ENCODE measurements at regions not wholly inside any gene's neighbourhood (a gene's known extent, or its start where the extent isn't known, plus 50 kb on each side); places are given as distances from the start of the nearest gene placed in this dataset.

DNA sequence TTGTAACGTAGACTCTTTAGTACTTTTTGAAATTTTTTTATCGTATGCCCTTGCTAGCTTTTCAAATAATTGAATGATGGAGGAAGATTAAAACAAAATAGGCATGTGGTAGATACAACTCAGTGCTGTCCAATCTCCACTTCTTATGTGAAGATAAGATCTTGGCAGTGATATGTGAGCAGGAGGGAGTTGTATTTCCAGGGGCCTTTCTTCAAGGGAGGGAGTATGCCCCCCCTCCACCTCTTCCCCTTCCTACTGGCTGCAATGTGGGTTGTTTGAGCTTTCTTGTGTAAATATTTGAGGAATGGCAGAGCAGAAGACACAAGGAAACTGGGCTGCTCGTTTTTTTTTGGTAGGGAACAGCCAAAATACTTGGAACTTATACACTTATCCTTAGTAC lies 374.9 kb downstream of the PSAT1 start:
- DNase-seq, result no peak
- H3K27ac Mint-ChIP-seq, result no peak overlapping the region
- no peaks in the 10 kb centered on the region for H3K4me1 ChIP-seq (ENCODE audit: insufficient read depth, low read length)
- H3K9me3 ChIP-seq (ENCODE audit: low read length), result no peaks in the 10 kb centered on the region
- no peak overlapping the region for H3K4me3 Mint-ChIP-seq
- ChIA-PET CTCF (no interaction called here), POLR2A (no interaction called here)
- H3K27ac ChIP-seq (ENCODE audit: low read depth, low read length), result no peak overlapping the region
- H3K27me3 ChIP-seq (ENCODE audit: insufficient read depth, low read length, poor library complexity, severe bottlenecking), result no peaks in the 10 kb centered on the region
- no peaks in the 10 kb centered on the region for H3K27me3 Mint-ChIP-seq
- H3K36me3 ChIP-seq (ENCODE audit: insufficient read depth, low read length), result no peaks in the 10 kb centered on the region
- peaks cover 0 to 12% (median 6%) of the 10 kb centered on the region in 5 donors for H3K9me3 Mint-ChIP-seq
- H3K4me3 ChIP-seq (ENCODE audit: low read length), result no peak overlapping the region
- no peaks in the 10 kb centered on the region for H3K36me3 Mint-ChIP-seq
- H3K4me1 Mint-ChIP-seq, result no peaks in the 10 kb centered on the region

DNA sequence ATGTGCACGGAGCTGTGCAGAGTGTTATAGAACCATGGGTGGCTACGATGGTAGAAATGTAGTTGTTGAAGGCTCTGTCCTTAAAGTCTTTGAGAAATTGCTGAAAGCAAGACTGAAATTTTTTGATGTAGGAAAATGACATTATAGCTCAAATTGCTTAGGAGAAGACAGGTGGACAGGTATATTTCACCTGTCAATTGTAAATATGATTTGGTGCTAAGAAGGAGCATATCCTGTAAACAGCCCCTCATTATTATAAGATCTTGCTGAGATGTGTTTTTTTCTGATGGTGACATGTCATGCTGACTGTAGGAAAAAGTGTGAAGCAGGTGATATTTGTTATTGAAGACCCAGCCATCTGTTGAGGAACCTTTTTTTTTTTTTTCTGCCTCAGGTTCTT lies 377.9 kb downstream of the PSAT1 start:
- no peaks in the 10 kb centered on the region for H3K36me3 ChIP-seq (ENCODE audit: insufficient read depth, low read length)
- H3K9me3 ChIP-seq (ENCODE audit: low read length), result no peaks in the 10 kb centered on the region
- no peaks in the 10 kb centered on the region for H3K27me3 ChIP-seq (ENCODE audit: insufficient read depth, low read length, poor library complexity, severe bottlenecking)
- Mint-ChIP-seq H3K4me3 (no peak overlapping the region), H3K36me3 (no peaks in the 10 kb centered on the region), H3K27me3 (no peaks in the 10 kb centered on the region), H3K9me3 (peaks cover 0 to 4% (median 2%) of the 10 kb centered on the region in 5 donors), H3K27ac (no peak overlapping the region), H3K4me1 (no peaks in the 10 kb centered on the region)
- ChIA-PET CTCF (no interaction called here), POLR2A (no interaction called here)
- H3K4me1 ChIP-seq (ENCODE audit: insufficient read depth, low read length), result no peaks in the 10 kb centered on the region
- H3K27ac ChIP-seq (ENCODE audit: low read depth, low read length), result no peak overlapping the region
- H3K4me3 ChIP-seq (ENCODE audit: low read length), result no peak overlapping the region
- DNase-seq, result no peak

DNA sequence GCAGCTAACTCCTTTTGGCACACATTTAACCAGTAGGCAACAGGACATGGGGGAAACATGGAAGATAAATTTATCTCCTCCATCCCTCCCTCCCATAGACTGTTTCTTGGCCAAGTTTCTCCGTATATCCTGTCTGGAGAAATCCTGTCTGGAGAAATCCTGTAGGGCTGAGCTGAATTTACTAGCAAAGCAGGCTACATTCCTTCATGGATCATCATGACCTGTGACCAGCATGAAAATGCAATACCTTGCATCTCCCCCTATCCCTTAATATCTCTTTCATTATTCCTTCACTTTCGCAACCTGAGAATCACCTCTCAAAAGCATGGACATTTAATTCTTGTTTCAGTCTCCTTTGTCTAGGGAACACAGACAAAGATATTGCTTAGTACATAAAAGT lies 379.1 kb downstream of the PSAT1 start:
- Histone ChIP-seq H3K4me1 (ENCODE audit: insufficient read depth, low read length) (no peaks in the 10 kb centered on the region), H3K36me3 (ENCODE audit: insufficient read depth, low read length) (no peaks in the 10 kb centered on the region), H3K27ac (ENCODE audit: low read depth, low read length) (no peak overlapping the region), H3K9me3 (ENCODE audit: low read length) (no peaks in the 10 kb centered on the region), H3K27me3 (ENCODE audit: insufficient read depth, low read length, poor library complexity, severe bottlenecking) (no peaks in the 10 kb centered on the region), H3K4me3 (ENCODE audit: low read length) (no peak overlapping the region)
- Mint-ChIP-seq H3K27ac (no peak overlapping the region), H3K27me3 (no peaks in the 10 kb centered on the region), H3K4me1 (no peaks in the 10 kb centered on the region), H3K4me3 (no peak overlapping the region), H3K9me3 (peaks cover 0 to 4% (median 2%) of the 10 kb centered on the region in 5 donors), H3K36me3 (no peaks in the 10 kb centered on the region)
- DNase-seq, result no peak
- ChIA-PET CTCF (no interaction called here), POLR2A (no interaction called here)

DNA sequence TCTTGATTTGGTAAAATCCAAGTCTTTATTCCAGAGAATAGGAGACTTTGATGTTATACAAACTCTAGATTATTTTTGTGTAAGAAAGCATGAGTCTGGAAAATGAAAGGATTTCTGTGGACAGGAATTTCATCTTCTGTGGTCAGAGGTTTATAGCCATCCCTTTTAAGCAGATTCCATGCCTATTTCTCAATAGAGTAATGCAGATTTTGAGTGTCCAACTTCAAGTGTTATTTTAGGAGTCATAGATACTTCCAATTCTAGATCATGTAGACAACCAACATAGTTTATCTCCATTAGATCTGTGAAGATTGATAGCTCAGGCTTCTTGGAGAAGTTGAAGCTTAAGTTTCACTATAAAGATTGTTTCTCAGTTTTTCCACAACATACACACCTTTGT lies 379.7 kb downstream of the PSAT1 start:
- Histone ChIP-seq H3K9me3 (ENCODE audit: low read length) (no peaks in the 10 kb centered on the region), H3K27ac (ENCODE audit: low read depth, low read length) (no peak overlapping the region), H3K4me1 (ENCODE audit: insufficient read depth, low read length) (no peaks in the 10 kb centered on the region), H3K4me3 (ENCODE audit: low read length) (no peak overlapping the region), H3K27me3 (ENCODE audit: insufficient read depth, low read length, poor library complexity, severe bottlenecking) (no peaks in the 10 kb centered on the region), H3K36me3 (ENCODE audit: insufficient read depth, low read length) (no peaks in the 10 kb centered on the region)
- no peak for DNase-seq
- Mint-ChIP-seq H3K27me3 (no peaks in the 10 kb centered on the region), H3K9me3 (peaks cover 0 to 4% (median 2%) of the 10 kb centered on the region in 5 donors), H3K36me3 (no peaks in the 10 kb centered on the region), H3K4me3 (no peak overlapping the region), H3K4me1 (no peaks in the 10 kb centered on the region), H3K27ac (no peak overlapping the region)
- CTCF ChIA-PET, result no interaction called here
- POLR2A ChIA-PET, result no interaction called here

DNA sequence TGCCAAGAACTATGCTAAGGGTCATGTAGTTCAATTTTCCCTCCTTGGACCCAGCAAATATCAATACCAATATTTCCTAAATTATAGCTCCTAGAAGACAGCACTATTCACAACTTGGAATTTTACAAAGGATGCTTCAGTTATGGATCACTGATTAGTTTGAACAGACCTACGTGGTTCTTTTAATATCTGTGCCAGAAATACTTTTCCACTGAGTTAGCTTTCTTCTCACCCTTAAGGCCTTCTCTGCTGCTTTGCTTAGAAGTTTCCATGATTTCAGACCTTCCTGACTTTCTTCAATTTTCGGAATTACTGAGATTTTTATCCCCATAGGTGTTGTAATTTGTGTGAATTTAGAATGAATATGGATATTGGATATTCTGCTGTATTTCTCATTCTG lies 380.4 kb downstream of the PSAT1 start:
- no peaks in the 10 kb centered on the region for H3K4me1 Mint-ChIP-seq
- Histone ChIP-seq H3K27me3 (ENCODE audit: insufficient read depth, low read length, poor library complexity, severe bottlenecking) (no peaks in the 10 kb centered on the region), H3K4me3 (ENCODE audit: low read length) (no peak overlapping the region), H3K36me3 (ENCODE audit: insufficient read depth, low read length) (no peaks in the 10 kb centered on the region), H3K9me3 (ENCODE audit: low read length) (no peaks in the 10 kb centered on the region), H3K27ac (ENCODE audit: low read depth, low read length) (no peak overlapping the region), H3K4me1 (ENCODE audit: insufficient read depth, low read length) (no peaks in the 10 kb centered on the region)
- H3K27me3 Mint-ChIP-seq, result no peaks in the 10 kb centered on the region
- POLR2A ChIA-PET, result no interaction called here
- DNase-seq, result no peak
- CTCF ChIA-PET, result no interaction called here
- no peak overlapping the region for H3K27ac Mint-ChIP-seq
- no peak overlapping the region for H3K4me3 Mint-ChIP-seq
- H3K9me3 Mint-ChIP-seq, result peaks cover 0 to 4% (median 2%) of the 10 kb centered on the region in 5 donors
- no peaks in the 10 kb centered on the region for H3K36me3 Mint-ChIP-seq

DNA sequence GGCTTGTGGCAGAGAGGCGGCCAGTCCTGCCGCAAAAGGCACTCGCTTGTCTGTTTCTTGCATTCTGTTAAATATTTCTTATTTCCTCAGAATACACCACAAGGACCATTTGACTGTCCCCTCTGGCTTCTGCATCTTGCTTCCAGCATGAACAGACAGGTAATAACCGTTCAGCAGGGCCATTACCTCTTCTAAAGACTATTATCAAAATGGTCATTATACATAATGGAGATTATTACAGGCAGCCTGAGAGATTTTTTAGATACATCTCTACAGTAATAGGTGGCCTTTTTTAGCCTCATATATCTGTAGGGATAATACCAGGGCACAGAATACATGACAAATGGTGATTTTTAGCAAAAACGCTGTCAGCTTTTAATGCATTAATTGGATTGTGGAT lies 382.0 kb downstream of the PSAT1 start:
- no peaks in the 10 kb centered on the region for H3K4me1 Mint-ChIP-seq
- Histone ChIP-seq H3K27me3 (ENCODE audit: insufficient read depth, low read length, poor library complexity, severe bottlenecking) (no peaks in the 10 kb centered on the region), H3K36me3 (ENCODE audit: insufficient read depth, low read length) (no peaks in the 10 kb centered on the region), H3K4me3 (ENCODE audit: low read length) (no peak overlapping the region), H3K27ac (ENCODE audit: low read depth, low read length) (no peak overlapping the region), H3K9me3 (ENCODE audit: low read length) (no peaks in the 10 kb centered on the region), H3K4me1 (ENCODE audit: insufficient read depth, low read length) (no peaks in the 10 kb centered on the region)
- ChIA-PET CTCF (no interaction called here), POLR2A (no interaction called here)
- H3K36me3 Mint-ChIP-seq, result no peaks in the 10 kb centered on the region
- DNase-seq, result no peak
- no peak overlapping the region for H3K27ac Mint-ChIP-seq
- H3K9me3 Mint-ChIP-seq, result peaks cover 0 to 10% (median 2%) of the 10 kb centered on the region in 5 donors
- H3K4me3 Mint-ChIP-seq, result no peak overlapping the region
- no peaks in the 10 kb centered on the region for H3K27me3 Mint-ChIP-seq

DNA sequence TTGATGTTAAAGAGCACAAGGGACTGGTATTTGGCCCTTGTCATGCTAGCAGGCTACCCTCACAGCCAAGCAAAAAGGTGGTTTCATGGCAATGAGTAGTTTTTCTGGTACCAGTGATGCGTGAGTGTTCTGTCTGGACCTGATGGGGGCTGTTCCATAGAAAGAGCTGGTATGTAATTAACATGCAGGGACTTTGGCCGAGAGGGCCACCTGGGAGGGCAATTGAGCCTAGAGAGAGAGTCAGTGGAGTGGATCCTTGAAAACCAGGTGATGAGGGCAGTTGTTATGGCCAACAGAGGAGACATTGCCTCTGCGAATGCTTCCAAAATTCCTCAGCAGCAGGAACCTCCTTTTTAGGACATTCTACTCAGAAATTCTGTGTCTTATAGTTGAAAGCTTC lies 383.3 kb downstream of the PSAT1 start:
- CTCF ChIA-PET, result no interaction called here
- Histone ChIP-seq H3K27ac (ENCODE audit: low read depth, low read length) (no peak overlapping the region), H3K9me3 (ENCODE audit: low read length) (no peaks in the 10 kb centered on the region), H3K27me3 (ENCODE audit: insufficient read depth, low read length, poor library complexity, severe bottlenecking) (no peaks in the 10 kb centered on the region), H3K4me3 (ENCODE audit: low read length) (no peak overlapping the region), H3K4me1 (ENCODE audit: insufficient read depth, low read length) (no peaks in the 10 kb centered on the region), H3K36me3 (ENCODE audit: insufficient read depth, low read length) (no peaks in the 10 kb centered on the region)
- peaks cover 0 to 7% (median under 1%) of the 10 kb centered on the region in 5 donors for H3K9me3 Mint-ChIP-seq
- DNase-seq, result no peak
- H3K4me1 Mint-ChIP-seq, result no peaks in the 10 kb centered on the region
- no peaks in the 10 kb centered on the region for H3K36me3 Mint-ChIP-seq
- H3K27ac Mint-ChIP-seq, result no peak overlapping the region
- H3K27me3 Mint-ChIP-seq, result no peaks in the 10 kb centered on the region
- no peak overlapping the region for H3K4me3 Mint-ChIP-seq
- POLR2A ChIA-PET, result no interaction called here

DNA sequence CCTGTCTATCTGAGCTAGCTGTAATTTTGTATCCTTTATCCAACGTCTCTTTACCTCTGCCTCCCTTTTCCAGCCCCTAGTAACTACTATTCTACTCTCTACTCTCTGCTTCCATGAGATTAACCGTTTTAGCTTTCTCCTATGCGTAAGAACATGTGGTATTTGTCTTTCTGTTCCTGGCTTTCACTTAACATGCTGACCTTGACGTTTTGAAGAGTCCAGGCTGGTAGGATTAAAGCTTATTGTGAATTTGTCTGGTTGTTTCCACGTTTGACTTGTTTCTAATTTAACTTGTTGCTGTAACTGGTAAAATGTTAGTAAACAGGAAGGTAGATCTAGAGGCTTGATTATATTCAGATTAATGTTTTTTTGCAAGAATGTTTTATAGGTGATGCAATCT lies 385.3 kb downstream of the PSAT1 start:
- ChIA-PET CTCF (no interaction called here), POLR2A (no interaction called here)
- H3K27ac Mint-ChIP-seq, result no peak overlapping the region
- Histone ChIP-seq H3K36me3 (ENCODE audit: insufficient read depth, low read length) (no peaks in the 10 kb centered on the region), H3K27me3 (ENCODE audit: insufficient read depth, low read length, poor library complexity, severe bottlenecking) (no peaks in the 10 kb centered on the region), H3K27ac (ENCODE audit: low read depth, low read length) (no peak overlapping the region), H3K9me3 (ENCODE audit: low read length) (no peaks in the 10 kb centered on the region), H3K4me3 (ENCODE audit: low read length) (no peak overlapping the region), H3K4me1 (ENCODE audit: insufficient read depth, low read length) (no peaks in the 10 kb centered on the region)
- no peaks in the 10 kb centered on the region for H3K36me3 Mint-ChIP-seq
- peaks cover 0 to 5% (median 0%) of the 10 kb centered on the region in 5 donors for H3K9me3 Mint-ChIP-seq
- DNase-seq, result no peak
- no peak overlapping the region for H3K4me3 Mint-ChIP-seq
- H3K27me3 Mint-ChIP-seq, result no peaks in the 10 kb centered on the region
- no peaks in the 10 kb centered on the region for H3K4me1 Mint-ChIP-seq

DNA sequence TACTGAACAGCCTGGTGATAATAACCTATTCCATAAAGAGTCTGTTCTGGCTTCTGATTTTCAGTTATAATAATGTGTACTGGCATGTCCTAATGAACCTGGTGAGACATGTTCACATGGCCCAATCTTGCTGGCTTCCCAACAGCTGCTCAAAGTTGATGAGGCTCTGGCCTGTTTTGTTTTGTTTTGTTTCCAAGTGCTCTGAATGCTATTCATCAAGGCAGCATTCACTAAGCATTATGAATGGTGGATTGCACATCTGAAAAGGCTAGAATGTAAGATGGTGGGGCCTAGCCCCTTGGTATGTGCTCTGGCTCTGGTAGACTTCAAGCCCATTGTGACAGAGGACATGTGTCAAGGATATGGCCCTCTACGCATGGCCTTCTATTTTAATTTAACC lies 388.5 kb downstream of the PSAT1 start:
- H3K9me3 Mint-ChIP-seq, result peaks cover 0 to 5% (median 0%) of the 10 kb centered on the region in 5 donors
- POLR2A ChIA-PET, result no interaction called here
- H3K36me3 Mint-ChIP-seq, result no peaks in the 10 kb centered on the region
- no peak overlapping the region for H3K27ac Mint-ChIP-seq
- CTCF ChIA-PET, result interaction anchor here (1.5 kb wide), 1 partner anchor 14 kb away, joined by 3 read pairs; no protein-coding TSS in a partner anchor
- H3K4me1 ChIP-seq (ENCODE audit: insufficient read depth, low read length), result no peaks in the 10 kb centered on the region
- no peak overlapping the region for H3K27ac ChIP-seq (ENCODE audit: low read depth, low read length)
- no peaks in the 10 kb centered on the region for H3K9me3 ChIP-seq (ENCODE audit: low read length)
- no peaks in the 10 kb centered on the region for H3K27me3 Mint-ChIP-seq
- no peak overlapping the region for H3K4me3 Mint-ChIP-seq
- H3K36me3 ChIP-seq (ENCODE audit: insufficient read depth, low read length), result no peaks in the 10 kb centered on the region
- H3K27me3 ChIP-seq (ENCODE audit: insufficient read depth, low read length, poor library complexity, severe bottlenecking), result no peaks in the 10 kb centered on the region
- no peak overlapping the region for H3K4me3 ChIP-seq (ENCODE audit: low read length)
- no peaks in the 10 kb centered on the region for H3K4me1 Mint-ChIP-seq
- DNase-seq, result no peak
